NOMO-1 (cell line): ENCODE measurements at regions not wholly inside any gene's neighbourhood (a gene's known extent, or its start where the extent isn't known, plus 50 kb on each side); places are given as distances from the start of the nearest gene placed in this dataset.

Experiments
- DNase-seq, 2 experiments: peaks; one replicate each; lab custom pipeline; 2025; ENCODE audit not compliant: unreplicated experiment in 2 of 2; lab: John Stamatoyannopoulos, UW

- DNase-seq: peak in 1 of 2 experiments; percentile 9
Measured at GRCh38 chr4:115396034-115396433, 282.6 kb upstream of the NDST4 start.

GRCh38 chr4:115376866-115377265, 263.4 kb upstream of the NDST4 start:
- no peak for DNase-seq

GRCh38 chr4:115374621-115375020, 261.2 kb upstream of the NDST4 start:
- no peak for DNase-seq

GRCh38 chr4:115370490-115370889, 257.1 kb upstream of the NDST4 start:
- DNase-seq: no peak

- no peak for DNase-seq
Measured at GRCh38 chr4:115370012-115370411, 256.6 kb upstream of the NDST4 start.

- no peak for DNase-seq
Measured at GRCh38 chr4:115366390-115366789, 253.0 kb upstream of the NDST4 start.

- no peak for DNase-seq
Measured at GRCh38 chr4:115365185-115365584, 251.8 kb upstream of the NDST4 start.

- no peak for DNase-seq
Measured at GRCh38 chr4:115361781-115362180, 248.4 kb upstream of the NDST4 start.

GRCh38 chr4:115360431-115360830, 247.0 kb upstream of the NDST4 start:
- no peak for DNase-seq

GRCh38 chr4:115357776-115358175, 244.4 kb upstream of the NDST4 start:
- no peak for DNase-seq

GRCh38 chr4:115356176-115356575, 242.8 kb upstream of the NDST4 start:
- DNase-seq: no peak

GRCh38 chr4:115355329-115355728, 241.9 kb upstream of the NDST4 start:
- DNase-seq: no peak

- no peak for DNase-seq
Measured at GRCh38 chr4:115353370-115353769, 239.9 kb upstream of the NDST4 start.

- no peak for DNase-seq
Measured at GRCh38 chr4:115343171-115343570, 229.8 kb upstream of the NDST4 start.

GRCh38 chr4:115334736-115335411, 221.5 kb upstream of the NDST4 start:
- DNase-seq: no peak

- DNase-seq: no peak
Measured at GRCh38 chr4:115332078-115332477, 218.7 kb upstream of the NDST4 start.

- no peak for DNase-seq
Measured at GRCh38 chr4:115331241-115331640, 217.8 kb upstream of the NDST4 start.

GRCh38 chr4:115325836-115326235, 212.4 kb upstream of the NDST4 start:
- DNase-seq: no peak

- DNase-seq: no peak
Measured at GRCh38 chr4:115323106-115323707, 209.8 kb upstream of the NDST4 start.

- no peak for DNase-seq
Measured at GRCh38 chr4:115315182-115315581, 201.8 kb upstream of the NDST4 start.

GRCh38 chr4:115310641-115311040, 197.2 kb upstream of the NDST4 start:
- DNase-seq: no peak

GRCh38 chr4:115294717-115295116, 181.3 kb upstream of the NDST4 start:
- no peak for DNase-seq

GRCh38 chr4:115293093-115293462, 179.7 kb upstream of the NDST4 start:
- peak in 1 of 2 experiments; percentile 22 for DNase-seq
